ENCODE measurements at regions not wholly inside any gene's neighbourhood (a gene's known extent, or its start where the extent isn't known, plus 50 kb on each side); places are given as distances from the start of the nearest gene placed in this dataset.
"Not testable (repeated sequence)": the region's sequence is repeated elsewhere in the genome, so short reads cannot be mapped to it uniquely, and the experiment has no call there.

GRCh38 chr3:192063570-192063969, 602.6 kb downstream of the PYDC2 start:
- Mint-ChIP-seq H3K27me3 (peaks cover 0 to 1% of the 10 kb centered on the region in 2 donors), H3K27ac (no peak overlapping the region), H3K4me1 (no peaks in the 10 kb centered on the region), H3K4me3 (no peak overlapping the region), H3K9me3 (peaks cover 0 to 19% (median 5%) of the 10 kb centered on the region in 5 donors), H3K36me3 (no peaks in the 10 kb centered on the region)
- Histone ChIP-seq H3K4me3 (ENCODE audit: low read length) (no peak overlapping the region), H3K4me1 (ENCODE audit: insufficient read depth, low read length) (no peaks in the 10 kb centered on the region), H3K9me3 (ENCODE audit: low read length) (no peaks in the 10 kb centered on the region), H3K36me3 (ENCODE audit: insufficient read depth, low read length) (no peaks in the 10 kb centered on the region), H3K27ac (ENCODE audit: low read depth, low read length) (no peak overlapping the region), H3K27me3 (ENCODE audit: insufficient read depth, low read length, poor library complexity, severe bottlenecking) (no peaks in the 10 kb centered on the region)
- POLR2A ChIA-PET: no interaction called here
- DNase-seq: no peak
- CTCF ChIA-PET: no interaction called here

DNA sequence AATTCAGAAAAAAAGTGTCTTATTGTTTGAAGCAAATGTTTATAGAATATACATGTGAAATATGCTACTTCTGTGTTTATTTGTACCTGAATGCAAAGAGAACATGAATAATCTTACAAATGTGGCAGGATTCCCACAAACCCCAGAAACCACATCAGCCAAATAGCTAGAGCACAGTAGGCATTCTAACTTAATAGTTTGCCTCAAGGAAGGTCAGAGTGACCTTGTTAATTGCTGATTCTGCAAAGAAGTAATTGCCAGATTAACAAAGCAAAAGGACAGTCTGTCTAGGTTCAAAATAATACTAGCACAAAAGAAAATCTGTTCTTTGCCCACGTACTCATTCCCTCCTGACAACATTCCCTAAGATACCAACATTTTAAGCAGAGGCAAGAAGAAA, 604.0 kb downstream of the PYDC2 start:
- Histone ChIP-seq H3K27ac (ENCODE audit: low read depth, low read length) (no peak overlapping the region), H3K36me3 (ENCODE audit: insufficient read depth, low read length) (no peaks in the 10 kb centered on the region), H3K27me3 (ENCODE audit: insufficient read depth, low read length, poor library complexity, severe bottlenecking) (no peaks in the 10 kb centered on the region), H3K4me3 (ENCODE audit: low read length) (no peak overlapping the region), H3K9me3 (ENCODE audit: low read length) (no peaks in the 10 kb centered on the region), H3K4me1 (ENCODE audit: insufficient read depth, low read length) (no peaks in the 10 kb centered on the region)
- Mint-ChIP-seq H3K4me3 (no peak overlapping the region), H3K9me3 (peaks cover 0 to 18% (median 5%) of the 10 kb centered on the region in 5 donors), H3K4me1 (no peaks in the 10 kb centered on the region), H3K27ac (no peak overlapping the region), H3K36me3 (no peaks in the 10 kb centered on the region), H3K27me3 (peaks cover 0 to 1% of the 10 kb centered on the region in 2 donors)
- ChIA-PET CTCF (no interaction called here), POLR2A (no interaction called here)
- DNase-seq: no peak

DNA sequence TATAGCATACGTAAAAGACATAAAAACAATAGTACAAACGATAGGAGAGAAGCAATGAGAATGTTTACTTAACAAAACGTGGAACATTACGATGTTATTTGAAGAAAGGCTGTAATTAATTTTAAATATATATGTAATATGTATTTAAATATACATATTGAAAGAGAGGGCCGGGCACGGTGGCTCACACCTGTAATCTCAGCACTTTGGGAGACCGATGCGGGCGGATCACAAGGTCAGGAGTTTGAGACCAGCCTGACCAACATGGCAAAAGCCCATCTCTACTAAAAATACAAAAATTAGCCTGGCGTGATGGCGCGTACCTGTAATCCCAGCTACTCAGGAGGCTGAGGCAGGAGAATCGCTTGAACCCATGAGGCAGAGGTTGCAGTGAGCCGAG, 605.3 kb downstream of the PYDC2 start:
- H3K4me1 ChIP-seq (ENCODE audit: insufficient read depth, low read length); H3K27ac ChIP-seq (ENCODE audit: low read depth, low read length); H3K36me3 ChIP-seq (ENCODE audit: insufficient read depth, low read length); H3K4me1 Mint-ChIP-seq; H3K27ac Mint-ChIP-seq; H3K36me3 Mint-ChIP-seq; H3K4me3 Mint-ChIP-seq; H3K4me3 ChIP-seq (ENCODE audit: low read length); DNase-seq; H3K27me3 ChIP-seq (ENCODE audit: insufficient read depth, low read length, poor library complexity, severe bottlenecking); H3K9me3 ChIP-seq (ENCODE audit: low read length); POLR2A ChIA-PET; H3K27me3 Mint-ChIP-seq: not testable (repeated sequence)
- H3K9me3 Mint-ChIP-seq: peaks cover 0 to 16% (median 3%) of the 10 kb centered on the region in 5 donors
- CTCF ChIA-PET: interaction anchor here (0.7 kb wide), 1 partner anchor 9 kb away, joined by 3 read pairs; no protein-coding TSS in a partner anchor

DNA sequence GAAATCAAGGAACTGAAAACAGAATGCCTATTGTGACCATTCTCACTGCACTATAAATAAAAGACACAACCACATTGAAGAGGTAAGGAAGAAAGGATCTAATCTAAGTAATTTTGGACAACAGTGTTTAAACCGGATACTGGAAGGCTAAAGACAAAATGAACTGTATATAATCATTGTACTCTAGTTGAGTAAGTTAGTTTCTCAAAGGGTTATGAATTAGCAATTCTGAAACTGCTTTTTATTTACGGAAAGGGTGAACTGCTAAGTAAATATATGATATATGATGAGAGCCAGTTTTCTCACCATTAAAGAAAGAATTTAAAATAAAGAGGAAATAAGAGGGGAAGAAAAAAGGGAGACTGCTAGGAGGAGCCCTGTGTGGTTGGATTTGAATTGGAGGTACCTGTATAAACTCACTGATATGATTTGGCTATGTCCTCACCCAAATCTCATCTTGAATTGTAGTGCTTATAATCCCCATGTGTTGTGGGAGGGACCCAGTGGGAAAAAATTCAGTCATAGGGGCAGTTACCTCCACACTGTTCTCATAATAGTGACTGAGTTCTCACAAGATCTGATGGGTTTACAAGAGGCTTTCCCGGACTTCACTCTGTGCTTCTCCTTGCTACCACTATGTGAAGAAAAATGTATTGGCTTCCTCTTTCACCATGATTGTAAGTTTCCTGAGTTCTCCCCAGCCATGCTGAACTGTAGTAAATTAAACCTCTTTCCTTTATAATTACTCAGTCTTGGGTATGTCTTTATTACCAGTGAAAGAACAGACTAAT, 607.7 kb downstream of the PYDC2 start:
- no peak overlapping the region for H3K4me3 Mint-ChIP-seq
- no peaks in the 10 kb centered on the region for H3K4me1 ChIP-seq (ENCODE audit: insufficient read depth, low read length)
- peaks cover 2 to 21% (median 5%) of the 10 kb centered on the region in 5 donors for H3K9me3 Mint-ChIP-seq
- H3K27ac ChIP-seq (ENCODE audit: low read depth, low read length): no peak overlapping the region
- no peaks in the 10 kb centered on the region for H3K4me1 Mint-ChIP-seq
- no peaks in the 10 kb centered on the region for H3K9me3 ChIP-seq (ENCODE audit: low read length)
- no peaks in the 10 kb centered on the region for H3K36me3 ChIP-seq (ENCODE audit: insufficient read depth, low read length)
- no peaks in the 10 kb centered on the region for H3K27me3 ChIP-seq (ENCODE audit: insufficient read depth, low read length, poor library complexity, severe bottlenecking)
- DNase-seq: no peak
- ChIA-PET CTCF (no interaction called here), POLR2A (no interaction called here)
- H3K27me3 Mint-ChIP-seq: peaks cover 0 to 1% of the 10 kb centered on the region in 2 donors
- H3K36me3 Mint-ChIP-seq: no peaks in the 10 kb centered on the region
- no peak overlapping the region for H3K4me3 ChIP-seq (ENCODE audit: low read length)
- H3K27ac Mint-ChIP-seq: no peak overlapping the region

DNA sequence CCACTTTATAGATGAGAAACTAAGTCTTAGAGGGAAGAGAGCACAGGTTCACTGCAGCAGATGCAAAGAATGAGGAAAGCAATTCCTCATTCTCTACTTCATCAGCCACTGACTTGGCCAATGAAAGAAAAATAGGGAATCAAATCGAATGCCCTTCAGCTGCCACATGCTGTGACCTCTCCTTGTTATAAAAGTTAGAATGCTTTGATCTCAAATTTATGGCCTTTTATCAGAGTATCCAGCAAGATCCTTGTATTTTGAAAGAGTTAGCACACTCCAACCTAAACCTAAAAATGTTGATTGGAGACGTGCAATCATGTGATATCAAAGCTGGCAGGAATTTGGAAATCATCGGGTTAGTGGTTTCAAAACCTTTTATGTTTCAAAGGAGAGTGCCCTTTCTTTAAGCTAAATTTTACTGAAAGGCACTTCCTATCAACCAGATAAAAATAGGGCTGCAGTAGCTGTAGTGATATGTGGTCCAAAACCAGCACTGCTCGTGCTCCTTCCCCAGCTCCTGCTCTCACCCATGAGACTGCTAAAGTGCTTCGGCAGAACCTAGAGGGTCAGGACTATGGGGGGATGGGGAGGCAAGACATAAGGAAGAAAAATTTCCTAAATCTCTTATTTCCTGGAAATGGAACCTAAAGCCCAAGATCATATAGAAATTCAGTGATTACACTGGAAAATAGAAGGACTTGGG, 617.0 kb downstream of the PYDC2 start:
- ChIA-PET POLR2A (no interaction called here), CTCF (no interaction called here)
- no peaks in the 10 kb centered on the region for H3K9me3 ChIP-seq (ENCODE audit: low read length)
- H3K27ac ChIP-seq (ENCODE audit: low read depth, low read length): no peak overlapping the region
- no peak overlapping the region for H3K4me3 Mint-ChIP-seq
- DNase-seq: no peak
- H3K9me3 Mint-ChIP-seq: peaks cover 9 to 26% (median 10%) of the 10 kb centered on the region in 5 donors
- H3K27me3 Mint-ChIP-seq: no peaks in the 10 kb centered on the region
- no peaks in the 10 kb centered on the region for H3K4me1 ChIP-seq (ENCODE audit: insufficient read depth, low read length)
- H3K36me3 ChIP-seq (ENCODE audit: insufficient read depth, low read length): no peaks in the 10 kb centered on the region
- H3K4me3 ChIP-seq (ENCODE audit: low read length): no peak overlapping the region
- H3K36me3 Mint-ChIP-seq: no peaks in the 10 kb centered on the region
- no peak overlapping the region for H3K27ac Mint-ChIP-seq
- no peaks in the 10 kb centered on the region for H3K27me3 ChIP-seq (ENCODE audit: insufficient read depth, low read length, poor library complexity, severe bottlenecking)
- no peaks in the 10 kb centered on the region for H3K4me1 Mint-ChIP-seq

DNA sequence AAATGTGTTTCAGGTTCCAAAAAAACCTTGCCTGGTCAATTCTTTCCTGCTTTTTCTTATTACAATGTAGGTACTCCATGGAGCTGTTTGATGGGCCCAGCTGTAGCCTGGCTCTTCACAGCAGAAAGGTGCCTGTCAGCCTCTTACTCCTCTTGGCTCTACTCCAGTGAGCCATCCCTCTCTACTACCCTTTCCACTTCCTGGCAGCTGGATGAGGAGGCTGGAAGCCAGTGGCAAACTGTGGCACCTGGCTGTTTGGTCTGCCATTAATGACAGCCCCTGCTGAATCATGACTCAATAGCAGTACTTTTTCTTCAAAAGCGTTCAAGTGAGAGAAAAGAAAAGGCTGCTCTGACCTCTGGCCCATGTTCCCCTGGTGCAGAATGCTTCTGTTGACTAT, 618.1 kb downstream of the PYDC2 start:
- Histone ChIP-seq H3K4me1 (ENCODE audit: insufficient read depth, low read length) (no peaks in the 10 kb centered on the region), H3K9me3 (ENCODE audit: low read length) (no peaks in the 10 kb centered on the region), H3K27ac (ENCODE audit: low read depth, low read length) (no peak overlapping the region), H3K4me3 (ENCODE audit: low read length) (no peak overlapping the region), H3K36me3 (ENCODE audit: insufficient read depth, low read length) (no peaks in the 10 kb centered on the region), H3K27me3 (ENCODE audit: insufficient read depth, low read length, poor library complexity, severe bottlenecking) (no peaks in the 10 kb centered on the region)
- Mint-ChIP-seq H3K9me3 (peaks cover 4 to 22% (median 9%) of the 10 kb centered on the region in 5 donors), H3K4me3 (no peak overlapping the region), H3K36me3 (no peaks in the 10 kb centered on the region), H3K27me3 (no peaks in the 10 kb centered on the region), H3K27ac (no peak overlapping the region), H3K4me1 (no peaks in the 10 kb centered on the region)
- CTCF ChIA-PET: no interaction called here
- POLR2A ChIA-PET: no interaction called here
- DNase-seq: no peak

GRCh38 chr3:192080336-192080735, 619.4 kb downstream of the PYDC2 start:
- H3K9me3 Mint-ChIP-seq: peaks cover 4 to 17% (median 6%) of the 10 kb centered on the region in 5 donors
- Histone ChIP-seq H3K9me3 (ENCODE audit: low read length) (no peaks in the 10 kb centered on the region), H3K4me1 (ENCODE audit: insufficient read depth, low read length) (no peaks in the 10 kb centered on the region), H3K27me3 (ENCODE audit: insufficient read depth, low read length, poor library complexity, severe bottlenecking) (no peaks in the 10 kb centered on the region), H3K27ac (ENCODE audit: low read depth, low read length) (no peak overlapping the region), H3K4me3 (ENCODE audit: low read length) (no peak overlapping the region), H3K36me3 (ENCODE audit: insufficient read depth, low read length) (no peaks in the 10 kb centered on the region)
- H3K36me3 Mint-ChIP-seq: no peaks in the 10 kb centered on the region
- ChIA-PET POLR2A (no interaction called here), CTCF (no interaction called here)
- no peaks in the 10 kb centered on the region for H3K27me3 Mint-ChIP-seq
- no peaks in the 10 kb centered on the region for H3K4me1 Mint-ChIP-seq
- H3K27ac Mint-ChIP-seq: no peak overlapping the region
- no peak for DNase-seq
- H3K4me3 Mint-ChIP-seq: no peak overlapping the region

DNA sequence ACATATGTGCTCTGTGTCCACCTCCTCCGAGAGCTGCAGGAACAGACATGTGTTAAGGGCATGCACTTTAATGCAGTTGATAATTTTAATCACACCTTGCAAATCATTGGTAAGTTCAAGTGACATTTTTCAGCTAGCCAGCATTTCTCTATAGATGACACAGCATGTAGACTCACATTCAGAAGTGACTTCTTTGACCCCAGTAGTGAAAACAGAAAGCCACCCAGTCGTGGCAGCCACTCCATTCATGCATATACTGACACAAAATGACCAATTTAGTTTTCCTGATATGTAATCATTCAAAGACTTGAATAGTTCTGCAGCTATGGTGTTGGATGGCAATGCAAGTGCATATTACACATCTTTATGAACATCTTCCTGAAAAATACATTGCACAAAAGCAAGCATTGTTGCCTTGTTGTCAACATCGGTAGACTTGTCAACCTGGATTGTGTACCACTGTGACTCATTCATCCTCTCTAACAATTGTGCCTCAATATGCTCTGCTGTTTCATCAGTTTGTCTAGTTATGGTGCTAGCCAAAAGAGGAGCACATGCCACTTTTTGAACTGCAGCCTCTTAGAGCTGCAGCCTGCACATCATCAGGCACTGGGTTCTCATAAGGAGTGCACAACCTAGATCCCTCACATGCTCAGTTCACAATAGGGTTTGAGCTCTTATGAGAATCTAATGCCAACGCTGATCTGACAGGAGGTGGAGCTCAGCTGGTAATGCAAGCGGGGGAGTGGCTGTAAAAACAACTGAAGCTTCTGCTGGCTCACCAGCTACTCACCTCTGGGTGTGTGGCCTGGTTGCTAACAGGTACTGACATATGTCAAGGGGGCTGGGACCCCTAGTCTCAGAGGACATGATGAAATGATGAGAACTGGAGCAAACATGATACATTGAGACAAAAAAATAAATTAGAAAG, 622.0 kb downstream of the PYDC2 start:
- H3K27ac Mint-ChIP-seq: no peak overlapping the region
- H3K36me3 ChIP-seq (ENCODE audit: insufficient read depth, low read length): no peaks in the 10 kb centered on the region
- no peak for DNase-seq
- no peaks in the 10 kb centered on the region for H3K4me1 Mint-ChIP-seq
- POLR2A ChIA-PET: no interaction called here
- CTCF ChIA-PET: no interaction called here
- no peak overlapping the region for H3K4me3 Mint-ChIP-seq
- no peak overlapping the region for H3K27ac ChIP-seq (ENCODE audit: low read depth, low read length)
- no peaks in the 10 kb centered on the region for H3K4me1 ChIP-seq (ENCODE audit: insufficient read depth, low read length)
- no peaks in the 10 kb centered on the region for H3K27me3 ChIP-seq (ENCODE audit: insufficient read depth, low read length, poor library complexity, severe bottlenecking)
- no peaks in the 10 kb centered on the region for H3K9me3 ChIP-seq (ENCODE audit: low read length)
- H3K9me3 Mint-ChIP-seq: peaks cover 2 to 10% (median 9%) of the 10 kb centered on the region in 5 donors
- H3K27me3 Mint-ChIP-seq: no peaks in the 10 kb centered on the region
- no peaks in the 10 kb centered on the region for H3K36me3 Mint-ChIP-seq
- no peak overlapping the region for H3K4me3 ChIP-seq (ENCODE audit: low read length)

Measured in CD8-positive, alpha-beta memory T cell (primary cell).